ENCODE measurements at regions not wholly inside any gene's neighbourhood (a gene's known extent, or its start where the extent isn't known, plus 50 kb on each side); places are given as distances from the start of the nearest gene placed in this dataset.

GRCh38 chr2:7847321-7847720 is 834.5 kb upstream of the ID2 start:
- peak overlapping the region; percentile 67 for H3K27ac Mint-ChIP-seq
- no peak overlapping the region for H3K4me3 Mint-ChIP-seq
- H3K27me3 Mint-ChIP-seq: no peaks in the 10 kb centered on the region
- no peaks in the 10 kb centered on the region for H3K36me3 Mint-ChIP-seq
- H3K4me1 Mint-ChIP-seq (ENCODE audit: unreplicated experiment): peaks cover 14% of the 10 kb centered on the region
- H3K9me3 Mint-ChIP-seq: no peaks in the 10 kb centered on the region
- DNase-seq (ENCODE audit: extremely low spot score, unreplicated experiment): no peak
- TF ChIP-seq, protein P1, sequence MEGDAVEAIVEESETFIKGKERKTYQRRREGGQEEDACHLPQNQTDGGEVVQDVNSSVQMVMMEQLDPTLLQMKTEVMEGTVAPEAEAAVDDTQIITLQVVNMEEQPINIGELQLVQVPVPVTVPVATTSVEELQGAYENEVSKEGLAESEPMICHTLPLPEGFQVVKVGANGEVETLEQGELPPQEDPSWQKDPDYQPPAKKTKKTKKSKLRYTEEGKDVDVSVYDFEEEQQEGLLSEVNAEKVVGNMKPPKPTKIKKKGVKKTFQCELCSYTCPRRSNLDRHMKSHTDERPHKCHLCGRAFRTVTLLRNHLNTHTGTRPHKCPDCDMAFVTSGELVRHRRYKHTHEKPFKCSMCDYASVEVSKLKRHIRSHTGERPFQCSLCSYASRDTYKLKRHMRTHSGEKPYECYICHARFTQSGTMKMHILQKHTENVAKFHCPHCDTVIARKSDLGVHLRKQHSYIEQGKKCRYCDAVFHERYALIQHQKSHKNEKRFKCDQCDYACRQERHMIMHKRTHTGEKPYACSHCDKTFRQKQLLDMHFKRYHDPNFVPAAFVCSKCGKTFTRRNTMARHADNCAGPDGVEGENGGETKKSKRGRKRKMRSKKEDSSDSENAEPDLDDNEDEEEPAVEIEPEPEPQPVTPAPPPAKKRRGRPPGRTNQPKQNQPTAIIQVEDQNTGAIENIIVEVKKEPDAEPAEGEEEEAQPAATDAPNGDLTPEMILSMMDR (conservative IDR thresholded peaks at IDR 0.05): no peak

DNA sequence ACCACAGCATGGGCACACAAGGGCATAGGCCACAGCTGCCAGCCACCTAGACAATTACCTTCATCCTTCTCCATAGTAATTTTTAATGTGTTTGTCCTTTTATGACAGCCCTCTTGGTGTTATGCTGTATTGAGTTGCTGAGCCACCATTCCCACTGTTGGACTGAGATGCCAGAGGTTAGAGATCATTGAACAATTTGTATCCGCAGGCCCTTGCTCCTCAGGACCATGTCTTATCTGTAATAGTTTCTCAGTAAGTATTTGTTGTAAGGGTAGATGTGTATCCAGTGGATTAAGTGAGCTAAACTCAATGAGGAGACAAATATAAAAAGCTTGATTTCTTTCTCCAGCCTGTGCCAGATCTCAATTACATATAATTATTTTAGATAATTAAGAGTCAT is 832.8 kb upstream of the ID2 start:
- Mint-ChIP-seq H3K27ac (no peak overlapping the region), H3K9me3 (no peaks in the 10 kb centered on the region), H3K36me3 (no peaks in the 10 kb centered on the region), H3K27me3 (no peaks in the 10 kb centered on the region), H3K4me3 (no peak overlapping the region), H3K4me1 (ENCODE audit: unreplicated experiment) (peaks cover 14% of the 10 kb centered on the region)
- DNase-seq (ENCODE audit: extremely low spot score, unreplicated experiment): no peak
- TF ChIP-seq, protein P1 (conservative IDR thresholded peaks at IDR 0.05): no peak

- H3K36me3 Mint-ChIP-seq: no peaks in the 10 kb centered on the region
These were observed 832.3 kb upstream of the ID2 start for GRCh38 chr2:7849531-7849930.

DNA sequence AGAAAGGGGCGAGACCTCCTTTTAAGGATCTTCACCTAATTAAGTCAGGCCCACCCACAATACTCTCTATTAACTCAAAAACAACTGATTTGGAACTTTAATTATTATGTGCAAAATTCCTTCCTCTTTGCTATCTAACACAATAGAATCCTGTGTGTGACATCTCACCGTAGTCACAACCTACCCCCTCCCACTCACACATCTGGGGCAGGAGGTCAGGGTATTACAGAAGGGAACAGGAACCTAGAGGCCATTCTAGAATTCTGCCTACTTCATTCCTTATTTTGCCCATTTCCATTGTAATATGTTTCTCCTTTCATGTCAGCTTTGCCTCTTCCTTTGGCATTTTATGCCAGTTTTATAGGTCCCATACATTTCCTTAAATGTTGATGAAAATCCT is 829.3 kb upstream of the ID2 start:
- peaks cover 3% of the 10 kb centered on the region for H3K9me3 Mint-ChIP-seq
- H3K27me3 Mint-ChIP-seq: no peaks in the 10 kb centered on the region
- H3K4me3 Mint-ChIP-seq: no peak overlapping the region
- H3K36me3 Mint-ChIP-seq: no peaks in the 10 kb centered on the region
- TF ChIP-seq, protein P1 (conservative IDR thresholded peaks at IDR 0.05): no peak
- DNase-seq (ENCODE audit: extremely low spot score, unreplicated experiment): no peak
- H3K27ac Mint-ChIP-seq: no peak overlapping the region
- peaks cover 8% of the 10 kb centered on the region for H3K4me1 Mint-ChIP-seq (ENCODE audit: unreplicated experiment)

More at GRCh38 chr2:7849531-7849930, 832.3 kb upstream of the ID2 start:
- H3K27me3 Mint-ChIP-seq: no peaks in the 10 kb centered on the region
- no peak for DNase-seq (ENCODE audit: extremely low spot score, unreplicated experiment)
- H3K9me3 Mint-ChIP-seq: no peaks in the 10 kb centered on the region
- no peak overlapping the region for H3K27ac Mint-ChIP-seq
- TF ChIP-seq, protein P1 (conservative IDR thresholded peaks at IDR 0.05): no peak
- peaks cover 14% of the 10 kb centered on the region for H3K4me1 Mint-ChIP-seq (ENCODE audit: unreplicated experiment)
- no peak overlapping the region for H3K4me3 Mint-ChIP-seq

- Mint-ChIP-seq H3K4me1 (ENCODE audit: unreplicated experiment) (peaks cover 10% of the 10 kb centered on the region), H3K4me3 (no peak overlapping the region), H3K36me3 (no peaks in the 10 kb centered on the region), H3K27me3 (no peaks in the 10 kb centered on the region), H3K27ac (no peak overlapping the region), H3K9me3 (peaks cover 5% of the 10 kb centered on the region)
- DNase-seq (ENCODE audit: extremely low spot score, unreplicated experiment): no peak
- TF ChIP-seq, protein P1 (conservative IDR thresholded peaks at IDR 0.05): no peak
These were observed 824.0 kb upstream of the ID2 start for GRCh38 chr2:7857904-7858303.

- Mint-ChIP-seq H3K9me3 (peaks cover 5% of the 10 kb centered on the region), H3K27me3 (peaks cover 3% of the 10 kb centered on the region), H3K4me3 (no peak overlapping the region), H3K36me3 (no peaks in the 10 kb centered on the region), H3K4me1 (ENCODE audit: unreplicated experiment) (peaks cover 10% of the 10 kb centered on the region), H3K27ac (no peak overlapping the region)
- DNase-seq (ENCODE audit: extremely low spot score, unreplicated experiment): no peak
- TF ChIP-seq, protein P1 (conservative IDR thresholded peaks at IDR 0.05): no peak
These were observed 823.2 kb upstream of the ID2 start for GRCh38 chr2:7858624-7859023.

All from type B pancreatic cell (in vitro differentiated cells).